ENCODE measurements at regions not wholly inside any gene's neighbourhood (a gene's known extent, or its start where the extent isn't known, plus 50 kb on each side); places are given as distances from the start of the nearest gene placed in this dataset.

GRCh38 chr6:101129851-101130250 lies 248.7 kb upstream of the ASCC3 start:
- CTCF ChIA-PET = no interaction called here
- POLR2A ChIA-PET = no interaction called here
- Mint-ChIP-seq H3K27me3 (ENCODE audit: low read depth) (no peaks in the 10 kb centered on the region), H3K4me3 (no peak overlapping the region), H3K4me1 (no peaks in the 10 kb centered on the region), H3K36me3 (no peaks in the 10 kb centered on the region), H3K27ac (no peak overlapping the region), H3K9me3 (peaks cover 12% of the 10 kb centered on the region)
- no peak for DNase-seq (ENCODE audit: low spot score)
- TF ChIP-seq E2F5 (CRISPR knock-in tag; IDR thresholded peaks at IDR 0.05) = no peak
- ATAC-seq = no peak

- no peak for TF ChIP-seq NR1H2 (CRISPR knock-in tag; IDR thresholded peaks at IDR 0.05)
- no peak for TF ChIP-seq SP1 (CRISPR knock-in tag; conservative IDR thresholded peaks at IDR 0.05)
- no peak for TF ChIP-seq NR2C2 (CRISPR knock-in tag; IDR thresholded peaks at IDR 0.05)
- no peak for TF ChIP-seq SMAD3 (CRISPR knock-in tag; IDR thresholded peaks at IDR 0.05; ENCODE audit: borderline replicate concordance)
- TF ChIP-seq ZNF396 (CRISPR knock-in tag; IDR thresholded peaks at IDR 0.05; ENCODE audit: borderline replicate concordance) = no peak
- no peak for TF ChIP-seq TCF7 (CRISPR knock-in tag; IDR thresholded peaks at IDR 0.05; ENCODE audit: low read depth)
- no peak for TF ChIP-seq ERG (CRISPR knock-in tag; IDR thresholded peaks at IDR 0.05)
- TF ChIP-seq ATF3 (CRISPR knock-in tag; conservative IDR thresholded peaks at IDR 0.05) = no peak
- no peak for TF ChIP-seq MYBL2 (CRISPR knock-in tag; IDR thresholded peaks at IDR 0.05)
- TF ChIP-seq ZNF423 (CRISPR knock-in tag; IDR thresholded peaks at IDR 0.05) = no peak
- TF ChIP-seq AFF4 (CRISPR knock-in tag; IDR thresholded peaks at IDR 0.05; ENCODE audit: borderline replicate concordance) = no peak
- TF ChIP-seq USF1 (CRISPR knock-in tag; IDR thresholded peaks at IDR 0.05) = no peak
- TF ChIP-seq ZNF219 (CRISPR knock-in tag; IDR thresholded peaks at IDR 0.05; ENCODE audit: borderline replicate concordance) = no peak
- TF ChIP-seq ZNF317 (CRISPR knock-in tag; IDR thresholded peaks at IDR 0.05; ENCODE audit: borderline replicate concordance, low read depth) = no peak
- TF ChIP-seq TP53 (CRISPR knock-in tag; IDR thresholded peaks at IDR 0.05) = no peak
- TF ChIP-seq AR (CRISPR knock-in tag; IDR thresholded peaks at IDR 0.05) = no peak
- TF ChIP-seq IRF2 (CRISPR knock-in tag; IDR thresholded peaks at IDR 0.05; ENCODE audit: borderline replicate concordance, low read depth) = no peak
- no peak for TF ChIP-seq NFYB (CRISPR knock-in tag; conservative IDR thresholded peaks at IDR 0.05; ENCODE audit: low read depth)
- TF ChIP-seq E2F1 (CRISPR knock-in tag; IDR thresholded peaks at IDR 0.05) = no peak
- DNase-seq (ENCODE audit: low spot score) (no peak), ATAC-seq (no peak)
- no peaks in the 10 kb centered on the region for H3K4me1 Mint-ChIP-seq
- ChIA-PET POLR2A (no interaction called here), CTCF (no interaction called here)
- no peak overlapping the region for H3K27ac Mint-ChIP-seq
- H3K9me3 Mint-ChIP-seq = no peaks in the 10 kb centered on the region
- H3K27me3 Mint-ChIP-seq (ENCODE audit: low read depth) = no peaks in the 10 kb centered on the region
- H3K36me3 Mint-ChIP-seq = no peaks in the 10 kb centered on the region
- H3K4me3 Mint-ChIP-seq = no peak overlapping the region
Measured at GRCh38 chr6:101146389-101146788, 247.1 kb upstream of the GRIK2 start.

All from WTC11 (cell line).